ENCODE measurements at regions not wholly inside any gene's neighbourhood (a gene's known extent, or its start where the extent isn't known, plus 50 kb on each side); places are given as distances from the start of the nearest gene placed in this dataset.

DNA sequence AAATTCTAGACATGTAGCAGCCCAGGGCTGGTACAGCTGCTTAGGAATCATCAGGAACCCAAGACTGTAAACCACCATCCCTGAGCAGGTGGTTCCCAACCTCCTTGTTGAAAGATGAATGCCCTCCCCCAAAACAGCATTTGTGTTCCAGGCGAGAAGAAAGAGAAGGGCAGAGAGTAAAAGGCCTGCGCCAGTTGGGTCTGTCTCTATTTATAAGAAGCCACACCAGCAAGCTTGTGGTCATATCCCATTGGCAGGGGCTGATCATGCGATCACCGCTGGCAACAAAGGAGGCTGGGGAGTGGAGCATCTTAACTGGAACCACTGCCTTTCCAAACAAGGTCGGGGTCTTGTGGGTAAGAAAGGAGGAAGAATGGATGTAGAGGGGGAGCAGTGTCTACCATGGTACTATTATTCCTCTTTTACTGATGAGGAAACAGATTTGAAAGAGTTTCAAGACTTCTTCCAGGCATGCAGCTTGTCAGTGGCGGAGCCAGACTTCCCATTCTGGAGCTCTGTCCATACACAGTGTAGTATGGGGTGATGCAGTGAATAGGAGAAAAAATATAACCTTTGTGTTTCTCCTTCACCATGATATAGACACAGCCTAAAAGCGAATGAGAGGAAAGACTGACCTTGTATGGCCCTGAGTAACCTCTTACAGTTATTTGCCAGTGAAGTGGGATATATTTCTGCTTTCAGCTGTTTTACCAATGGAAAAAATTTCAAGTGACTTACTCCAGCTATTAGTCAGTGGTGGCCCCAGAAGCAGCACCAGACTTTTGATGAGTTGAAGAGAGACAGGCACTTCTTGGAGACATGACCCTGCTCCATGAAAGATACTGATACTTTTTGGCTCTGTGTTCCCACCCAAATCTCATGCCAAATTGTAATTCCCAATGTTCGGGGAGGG, 222.6 kb downstream of the ABHD5 start:
- no peak for TF ChIP-seq POLR2A (IDR thresholded peaks at IDR 0.05)
- TF ChIP-seq, protein P1, sequence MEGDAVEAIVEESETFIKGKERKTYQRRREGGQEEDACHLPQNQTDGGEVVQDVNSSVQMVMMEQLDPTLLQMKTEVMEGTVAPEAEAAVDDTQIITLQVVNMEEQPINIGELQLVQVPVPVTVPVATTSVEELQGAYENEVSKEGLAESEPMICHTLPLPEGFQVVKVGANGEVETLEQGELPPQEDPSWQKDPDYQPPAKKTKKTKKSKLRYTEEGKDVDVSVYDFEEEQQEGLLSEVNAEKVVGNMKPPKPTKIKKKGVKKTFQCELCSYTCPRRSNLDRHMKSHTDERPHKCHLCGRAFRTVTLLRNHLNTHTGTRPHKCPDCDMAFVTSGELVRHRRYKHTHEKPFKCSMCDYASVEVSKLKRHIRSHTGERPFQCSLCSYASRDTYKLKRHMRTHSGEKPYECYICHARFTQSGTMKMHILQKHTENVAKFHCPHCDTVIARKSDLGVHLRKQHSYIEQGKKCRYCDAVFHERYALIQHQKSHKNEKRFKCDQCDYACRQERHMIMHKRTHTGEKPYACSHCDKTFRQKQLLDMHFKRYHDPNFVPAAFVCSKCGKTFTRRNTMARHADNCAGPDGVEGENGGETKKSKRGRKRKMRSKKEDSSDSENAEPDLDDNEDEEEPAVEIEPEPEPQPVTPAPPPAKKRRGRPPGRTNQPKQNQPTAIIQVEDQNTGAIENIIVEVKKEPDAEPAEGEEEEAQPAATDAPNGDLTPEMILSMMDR (IDR thresholded peaks at IDR 0.05): no peak

Measured in stomach (tissue), 4 donors.